Activated CD8-positive, alpha-beta memory T cell treated with anti-CD3 and anti-CD28 coated beads for 48 hours (primary cell): ENCODE measurements at regions not wholly inside any gene's neighbourhood (a gene's known extent, or its start where the extent isn't known, plus 50 kb on each side); places are given as distances from the start of the nearest gene placed in this dataset.
"Not testable (repeated sequence)": the region's sequence is repeated elsewhere in the genome, so short reads cannot be mapped to it uniquely, and the experiment has no call there.

Experiments
- DNase-seq, 3 experiments: peaks; one replicate each; pipeline ENCODE4 v3.0.0-alpha.2; 2020; ENCODE audit warnings: low read depth in 2 of 3, low spot score in 2 of 3

- DNase-seq = not testable (repeated sequence)
These were observed 75.1 kb downstream of the KBTBD2 start for GRCh38 chr7:32816409-32816948.

GRCh38 chr7:32814779-32815178 lies 76.8 kb downstream of the KBTBD2 start:
- not testable (repeated sequence) for DNase-seq

DNA sequence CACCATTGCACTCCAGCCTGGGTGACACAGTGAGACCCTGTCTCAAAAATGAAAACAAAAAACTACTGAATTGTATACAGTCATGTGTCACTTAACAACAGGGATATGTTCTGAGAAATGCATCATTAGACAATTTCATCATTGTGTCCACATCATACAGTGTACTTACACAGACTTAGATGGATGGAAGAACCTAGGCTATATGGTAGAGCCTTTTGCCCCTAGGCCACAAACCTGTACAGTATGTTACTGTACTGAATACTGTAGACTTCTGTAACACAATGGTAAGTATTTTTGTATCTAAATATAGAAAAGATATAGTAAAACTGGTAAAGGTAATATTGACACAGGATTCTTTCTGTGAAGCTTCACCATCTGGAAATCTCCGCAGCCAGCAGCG lies 81.7 kb downstream of the KBTBD2 start:
- no peak for DNase-seq

GRCh38 chr7:32809347-32809746 lies 82.2 kb downstream of the KBTBD2 start:
- no peak for DNase-seq

GRCh38 chr7:32803406-32804141 lies 88.0 kb downstream of the KBTBD2 start:
- no peak for DNase-seq

DNA sequence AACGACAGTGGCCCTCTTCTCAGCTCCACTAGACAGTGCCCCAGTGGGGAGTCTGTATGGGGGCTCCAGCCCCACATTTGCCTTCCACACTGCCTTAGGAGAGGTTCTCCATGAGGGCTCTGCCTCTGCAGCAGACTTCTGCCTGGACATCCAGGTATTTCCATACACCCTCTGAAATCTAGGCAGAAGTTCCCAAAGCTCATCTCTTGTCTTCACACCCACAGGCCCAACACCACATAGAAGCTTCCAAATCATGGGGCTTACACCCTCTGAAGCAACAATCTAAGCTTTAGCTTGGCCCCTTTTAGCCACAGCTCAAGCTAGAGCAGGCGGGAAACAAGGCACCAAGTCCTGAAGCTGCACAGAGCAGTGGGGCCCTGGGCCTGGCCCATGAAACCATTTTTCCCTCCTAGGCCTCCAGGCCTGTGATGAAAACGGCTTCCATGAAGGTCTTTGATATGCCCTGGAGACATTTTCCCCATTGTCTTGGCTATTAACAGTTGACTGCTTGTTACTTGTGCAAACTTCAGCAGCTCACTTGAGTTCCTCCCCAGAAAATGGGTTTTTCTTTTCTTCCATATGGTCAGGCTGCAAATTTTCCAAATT lies 89.2 kb downstream of the KBTBD2 start:
- DNase-seq = no peak

DNA sequence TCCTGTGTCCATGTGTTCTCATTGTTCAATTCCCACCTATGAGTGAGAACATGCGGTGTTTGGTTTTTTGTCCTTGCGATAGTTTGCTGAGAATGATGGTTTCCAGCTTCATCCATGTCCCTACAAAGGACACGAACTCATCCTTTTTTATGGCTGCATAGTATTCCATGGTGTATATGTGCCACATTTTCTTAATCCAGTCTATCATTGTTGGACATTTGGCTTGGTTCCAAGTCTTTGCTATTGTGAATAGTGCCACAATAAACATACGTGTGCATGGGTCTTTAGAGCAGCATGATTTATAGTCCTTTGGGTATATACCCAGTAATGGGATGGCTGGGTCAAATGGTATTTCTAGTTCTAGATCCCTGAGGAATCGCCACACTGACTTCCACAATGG lies 98.5 kb downstream of the KBTBD2 start:
- DNase-seq = not testable (repeated sequence)

- DNase-seq = not testable (repeated sequence)
These were observed 100.7 kb downstream of the KBTBD2 start for GRCh38 chr7:32790766-32791430.

DNA sequence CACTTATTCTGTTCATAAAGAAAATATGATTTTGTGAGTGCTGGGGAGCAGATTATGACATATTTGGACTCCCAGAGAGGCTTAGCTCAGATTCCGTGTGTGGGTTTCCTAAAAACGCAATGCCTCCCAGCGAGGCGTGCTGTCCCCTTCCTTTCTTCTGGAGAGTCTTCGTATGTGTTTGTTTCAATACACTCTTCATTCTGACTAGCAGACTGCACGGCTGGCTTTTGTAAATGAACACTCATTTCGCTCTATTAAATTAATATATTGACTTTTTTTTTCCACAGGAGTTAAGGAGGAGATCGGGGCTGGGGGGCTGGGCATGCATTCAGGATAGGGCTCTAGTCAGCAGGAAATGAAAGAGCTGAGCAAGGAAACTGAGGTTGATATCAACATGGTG lies 102.3 kb downstream of the KBTBD2 start:
- DNase-seq = not testable (repeated sequence)

DNA sequence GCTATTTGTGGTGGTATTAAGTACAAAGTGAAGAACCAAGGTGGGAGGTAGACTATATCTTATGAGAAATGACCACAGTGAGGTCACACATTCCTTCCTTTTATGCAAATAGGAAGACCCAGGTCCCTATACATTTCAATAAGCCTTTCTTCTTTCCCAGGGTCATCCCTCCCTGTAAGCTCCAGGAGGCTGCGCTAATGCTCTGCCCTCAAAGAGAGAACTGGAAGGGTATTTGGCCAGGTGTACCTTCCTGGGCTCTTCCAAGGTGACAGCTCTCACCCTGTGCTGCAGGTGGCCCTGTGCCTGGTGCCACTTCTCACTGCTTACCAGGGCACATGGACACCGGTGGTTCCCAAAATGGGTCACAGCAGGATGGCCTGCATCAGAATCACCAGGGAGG lies 103.4 kb downstream of the KBTBD2 start:
- DNase-seq = not testable (repeated sequence)

DNA sequence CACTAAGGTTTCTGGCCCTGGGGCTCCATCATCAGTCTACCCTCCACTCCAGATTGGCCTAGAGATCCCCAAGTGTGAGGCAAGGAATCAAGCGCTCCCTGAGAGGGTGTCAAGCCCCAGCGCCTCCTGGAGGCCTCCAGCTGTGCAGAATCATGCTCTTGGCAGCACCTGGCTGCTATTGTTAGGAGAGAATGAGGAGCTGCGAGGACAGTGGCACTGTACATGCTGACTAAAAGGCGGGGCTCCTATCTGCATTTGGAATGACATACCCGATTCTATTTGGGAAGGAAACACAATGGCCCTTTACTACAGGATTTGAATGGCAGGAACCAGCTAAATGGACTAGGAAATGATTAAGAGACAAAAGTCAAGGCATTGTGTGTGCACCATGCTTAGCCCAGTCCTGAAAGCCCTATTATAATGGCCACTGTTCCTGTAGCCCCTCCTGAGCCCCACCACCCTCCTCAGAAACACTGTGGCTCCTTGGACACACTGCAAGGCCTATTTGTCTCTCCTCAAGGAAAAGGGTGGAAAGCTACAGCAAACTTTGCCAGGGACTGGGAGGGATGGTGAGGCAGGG lies 106.1 kb downstream of the KBTBD2 start:
- not testable (repeated sequence) for DNase-seq

- DNase-seq = not testable (repeated sequence)
These were observed 111.7 kb downstream of the KBTBD2 start for GRCh38 chr7:32779895-32780294.

DNA sequence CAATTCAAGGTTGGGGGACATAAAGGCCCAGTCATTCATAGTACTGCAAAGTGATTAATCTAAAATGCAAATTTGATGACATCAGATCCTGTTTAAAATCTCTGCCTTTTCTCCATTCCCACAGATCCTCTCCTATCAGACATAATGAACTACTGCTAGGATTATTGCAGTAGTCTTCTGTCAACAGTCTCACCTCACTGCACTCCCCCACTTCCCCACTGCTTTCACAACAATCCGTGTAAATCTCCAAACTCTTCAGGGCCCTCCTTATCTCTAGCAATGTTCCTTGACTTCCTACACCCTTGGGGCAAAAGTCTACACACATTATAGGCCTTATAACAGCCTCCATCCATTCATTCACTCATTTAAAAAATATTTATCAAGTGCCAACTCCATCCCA lies 112.4 kb downstream of the KBTBD2 start:
- DNase-seq = no peak

DNA sequence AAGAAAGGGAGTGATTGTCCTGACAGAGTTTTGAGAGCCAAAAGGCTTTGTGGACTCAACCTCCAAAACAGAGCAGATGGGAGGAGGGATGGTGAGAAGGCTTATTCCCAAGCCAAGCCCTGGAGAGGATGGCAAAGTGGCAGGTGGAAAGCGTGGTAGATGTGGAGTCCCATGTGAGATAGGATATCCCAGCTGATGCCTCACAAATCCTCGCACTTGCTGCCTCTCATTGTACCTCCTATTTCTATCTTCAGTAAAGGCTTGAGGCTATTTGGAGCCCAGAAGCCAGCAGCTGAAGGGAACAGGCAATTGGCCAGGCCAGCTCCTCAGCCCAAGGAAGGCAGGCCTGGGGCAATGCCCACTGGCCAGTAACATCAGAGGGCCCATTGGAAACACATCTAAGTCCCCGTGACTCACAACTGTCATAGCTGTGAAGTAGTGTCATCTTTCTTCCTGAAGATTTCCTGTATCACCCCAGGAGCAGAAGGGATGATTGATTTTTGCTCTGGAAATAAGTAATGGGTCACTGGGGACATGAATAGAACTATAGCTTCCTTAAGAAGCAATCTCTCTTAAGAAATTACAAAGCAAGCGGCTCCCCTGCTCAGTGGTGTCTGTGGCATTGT lies 114.4 kb downstream of the KBTBD2 start:
- DNase-seq = not testable (repeated sequence)

DNA sequence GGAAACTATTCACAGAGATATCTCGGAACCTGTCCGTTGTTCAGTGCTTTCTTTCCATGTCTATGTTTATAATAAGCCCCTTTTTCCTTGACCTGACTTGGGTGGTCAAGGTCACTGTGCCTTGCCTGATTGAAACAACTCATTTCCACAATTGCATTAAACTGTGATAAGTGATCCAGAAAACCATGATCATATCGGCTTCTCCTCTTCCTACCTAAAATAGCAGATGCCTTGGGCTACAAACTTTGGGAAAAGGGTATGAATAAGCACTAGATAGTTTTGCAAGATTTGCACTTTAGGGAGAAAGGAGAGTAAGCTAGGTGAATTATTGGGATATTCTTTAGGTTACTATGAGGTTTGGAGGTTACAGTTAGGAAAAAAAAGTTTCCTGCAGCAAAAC lies 115.2 kb downstream of the KBTBD2 start:
- DNase-seq = not testable (repeated sequence)

GRCh38 chr7:32775809-32776208 lies 115.8 kb downstream of the KBTBD2 start:
- not testable (repeated sequence) for DNase-seq

- DNase-seq = no peak
These were observed 117.0 kb downstream of the KBTBD2 start for GRCh38 chr7:32774541-32774951.

DNA sequence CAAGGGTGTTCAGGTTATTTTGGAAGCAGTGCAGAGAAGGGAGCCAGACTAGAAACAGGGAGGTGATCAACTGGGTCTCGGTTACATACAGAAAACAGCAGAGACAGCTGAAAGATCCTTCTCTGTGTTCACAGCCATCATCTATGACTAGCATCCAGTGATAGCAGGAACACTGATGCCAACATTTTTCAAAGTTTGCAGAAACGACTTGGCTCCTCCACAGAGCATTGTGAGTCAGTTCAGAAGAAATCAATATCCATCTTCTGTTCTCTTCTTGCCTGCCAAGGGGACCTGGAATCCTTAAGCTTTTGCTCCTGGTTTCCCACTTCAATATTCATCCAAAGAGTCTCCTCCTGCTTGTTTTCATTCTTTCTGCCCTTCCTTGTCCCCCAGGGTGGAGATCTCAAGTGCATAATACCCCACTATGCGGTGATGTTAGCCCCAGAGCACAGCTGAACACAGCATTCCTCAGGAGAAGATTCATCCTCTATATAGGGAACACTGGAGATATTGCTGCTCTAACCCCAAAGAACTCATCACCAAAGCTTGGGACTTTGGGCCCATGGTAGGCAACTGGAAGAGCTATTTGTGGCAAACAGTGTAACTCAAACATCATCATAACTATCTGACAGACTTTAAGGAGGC lies 122.6 kb downstream of the KBTBD2 start:
- not testable (repeated sequence) for DNase-seq

- DNase-seq = not testable (repeated sequence)
These were observed 123.2 kb downstream of the KBTBD2 start for GRCh38 chr7:32768338-32768737.

GRCh38 chr7:32765649-32766251 lies 125.8 kb downstream of the KBTBD2 start:
- DNase-seq = not testable (repeated sequence)
